ENCODE measurements at regions not wholly inside any gene's neighbourhood (a gene's known extent, or its start where the extent isn't known, plus 50 kb on each side); places are given as distances from the start of the nearest gene placed in this dataset.

DNA sequence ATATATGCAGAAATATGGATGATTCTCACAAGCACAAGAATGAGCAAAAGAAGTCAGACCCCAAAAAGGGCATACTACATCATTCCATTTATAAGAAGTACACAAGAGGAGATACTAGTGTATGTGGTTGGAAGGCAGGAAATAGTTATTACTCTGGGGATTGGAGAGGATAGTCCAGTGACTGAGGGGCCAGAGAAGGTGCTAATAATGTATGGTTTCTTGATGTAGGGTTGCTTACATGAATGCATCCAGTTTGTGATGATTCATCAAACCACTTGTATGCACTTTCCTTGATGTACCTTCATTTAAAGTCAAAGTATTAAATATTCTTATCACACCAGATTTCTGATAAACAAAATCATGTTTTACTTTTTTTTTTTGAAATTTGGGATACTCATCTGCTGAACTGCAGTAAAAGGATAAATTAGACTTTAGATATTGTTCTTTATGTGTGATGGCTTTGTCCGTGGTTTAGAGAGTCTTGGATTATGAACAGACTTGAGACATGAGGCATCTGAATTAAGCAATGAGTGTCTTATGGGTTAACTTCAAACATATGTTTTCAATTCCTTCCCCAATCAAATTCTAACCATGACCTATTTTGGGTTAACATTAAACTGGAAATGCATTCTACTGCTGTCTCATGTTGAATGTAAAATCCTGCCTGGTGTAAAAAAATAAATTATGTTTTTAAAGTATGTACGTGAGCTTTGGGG is 171.2 kb downstream of the SEMA6D start:
- H3K27me3 ChIP-seq: no peaks in the 10 kb centered on the region
- no peak overlapping the region for H3K4me3 ChIP-seq
- 93 to 94% methylated on average over 2 of the region's 2 CpGs for WGBS, 2 donors
- intact Hi-C loops (cut with DNase I): no loop called here
- DNase-seq (no peak), ATAC-seq (no peak)
- H3K27ac ChIP-seq: no peak overlapping the region
- H3K36me3 ChIP-seq (replicated peaks in 1 of 2; ENCODE audit: insufficient read depth in 1 of 2, low read depth in 2 of 2): no peaks in the 10 kb centered on the region
- H3K4me1 ChIP-seq: no peaks in the 10 kb centered on the region
- TF ChIP-seq, protein P1, sequence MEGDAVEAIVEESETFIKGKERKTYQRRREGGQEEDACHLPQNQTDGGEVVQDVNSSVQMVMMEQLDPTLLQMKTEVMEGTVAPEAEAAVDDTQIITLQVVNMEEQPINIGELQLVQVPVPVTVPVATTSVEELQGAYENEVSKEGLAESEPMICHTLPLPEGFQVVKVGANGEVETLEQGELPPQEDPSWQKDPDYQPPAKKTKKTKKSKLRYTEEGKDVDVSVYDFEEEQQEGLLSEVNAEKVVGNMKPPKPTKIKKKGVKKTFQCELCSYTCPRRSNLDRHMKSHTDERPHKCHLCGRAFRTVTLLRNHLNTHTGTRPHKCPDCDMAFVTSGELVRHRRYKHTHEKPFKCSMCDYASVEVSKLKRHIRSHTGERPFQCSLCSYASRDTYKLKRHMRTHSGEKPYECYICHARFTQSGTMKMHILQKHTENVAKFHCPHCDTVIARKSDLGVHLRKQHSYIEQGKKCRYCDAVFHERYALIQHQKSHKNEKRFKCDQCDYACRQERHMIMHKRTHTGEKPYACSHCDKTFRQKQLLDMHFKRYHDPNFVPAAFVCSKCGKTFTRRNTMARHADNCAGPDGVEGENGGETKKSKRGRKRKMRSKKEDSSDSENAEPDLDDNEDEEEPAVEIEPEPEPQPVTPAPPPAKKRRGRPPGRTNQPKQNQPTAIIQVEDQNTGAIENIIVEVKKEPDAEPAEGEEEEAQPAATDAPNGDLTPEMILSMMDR (IDR thresholded peaks at IDR 0.05): no peak
- TF ChIP-seq POLR2A (IDR thresholded peaks at IDR 0.05): no peak
- no peaks in the 10 kb centered on the region for H3K9me3 ChIP-seq

DNA sequence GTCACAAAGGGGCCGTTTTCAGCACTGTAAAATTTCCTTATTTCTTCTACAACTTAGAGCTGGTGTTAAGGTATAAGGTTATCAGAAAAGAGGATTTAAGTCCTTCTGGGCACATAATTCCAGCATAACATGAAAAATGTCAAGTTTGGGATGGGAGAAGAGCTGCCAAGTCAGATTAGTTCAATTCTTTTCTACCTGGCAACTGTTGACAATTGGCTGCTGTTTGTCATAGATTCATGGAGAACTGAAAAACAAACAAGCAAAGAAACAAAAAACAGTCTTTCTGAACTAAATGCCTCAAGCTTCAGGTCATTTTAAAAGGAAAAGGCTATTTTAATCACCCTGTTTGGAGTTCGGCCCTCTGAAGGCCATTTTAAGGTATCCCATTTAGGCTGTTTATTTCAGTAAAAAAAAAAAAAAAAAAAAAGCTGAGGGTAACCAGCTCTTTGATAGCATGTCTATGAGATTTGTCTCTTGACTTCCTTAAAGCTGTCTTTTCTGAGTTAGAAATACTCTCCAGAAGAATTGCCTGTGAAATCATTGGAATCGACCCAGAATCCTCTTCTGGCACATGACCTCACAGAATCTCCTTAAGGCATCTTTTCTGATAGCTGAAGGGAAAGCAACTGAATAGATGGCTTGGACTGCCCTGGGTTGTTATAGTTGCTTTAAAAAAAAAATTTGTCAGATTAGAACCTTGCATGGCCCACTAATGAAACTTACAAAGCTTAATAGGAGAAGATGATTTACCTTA is 173.3 kb downstream of the SEMA6D start:
- 63 to 68% methylated on average over 3 of the region's 3 CpGs for WGBS, 2 donors
- Histone ChIP-seq H3K9me3 (no peaks in the 10 kb centered on the region), H3K36me3 (replicated peaks in 1 of 2; ENCODE audit: insufficient read depth in 1 of 2, low read depth in 2 of 2) (no peaks in the 10 kb centered on the region), H3K27ac (no peak overlapping the region), H3K4me3 (no peak overlapping the region), H3K4me1 (no peaks in the 10 kb centered on the region), H3K27me3 (no peaks in the 10 kb centered on the region)
- intact Hi-C loops (cut with DNase I): no loop called here
- TF ChIP-seq, protein P1 (IDR thresholded peaks at IDR 0.05): no peak
- no peak for TF ChIP-seq POLR2A (IDR thresholded peaks at IDR 0.05)
- ATAC-seq (no peak), DNase-seq (no peak)

DNA sequence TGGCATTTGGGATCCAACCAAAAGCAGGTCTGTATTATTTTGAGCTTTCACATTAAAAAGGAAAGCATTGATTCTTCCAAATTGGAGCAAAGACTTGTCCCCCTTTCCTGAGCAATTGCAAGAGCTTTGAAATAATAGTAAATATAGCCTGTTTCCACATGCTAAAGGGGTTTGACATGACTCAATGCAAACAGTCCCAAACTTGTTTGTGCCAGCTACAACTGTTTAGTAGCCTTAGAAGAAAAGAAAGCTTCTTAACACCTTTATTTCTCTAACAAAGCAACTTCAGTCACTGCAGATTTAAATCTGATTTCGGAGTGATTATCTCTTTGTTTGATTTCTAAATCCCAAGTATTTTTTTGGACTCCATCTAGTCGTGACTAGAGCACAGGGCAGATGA is 180.2 kb downstream of the SEMA6D start:
- peaks cover 0 to under 1% (median 0%) of the 10 kb centered on the region in 3 donors for H3K9me3 ChIP-seq
- DNase-seq (no peak), ATAC-seq (no peak)
- H3K4me3 ChIP-seq: no peak overlapping the region
- WGBS, 2 donors: 55 to 59% methylated on average over 2 of the region's 2 CpGs
- intact Hi-C loops (cut with DNase I): no loop called here
- H3K27me3 ChIP-seq: no peaks in the 10 kb centered on the region
- no peaks in the 10 kb centered on the region for H3K36me3 ChIP-seq (replicated peaks in 1 of 2; ENCODE audit: insufficient read depth in 1 of 2, low read depth in 2 of 2)
- H3K27ac ChIP-seq: no peak overlapping the region
- TF ChIP-seq POLR2A (IDR thresholded peaks at IDR 0.05): no peak
- TF ChIP-seq, protein P1 (IDR thresholded peaks at IDR 0.05): no peak
- H3K4me1 ChIP-seq: no peaks in the 10 kb centered on the region

DNA sequence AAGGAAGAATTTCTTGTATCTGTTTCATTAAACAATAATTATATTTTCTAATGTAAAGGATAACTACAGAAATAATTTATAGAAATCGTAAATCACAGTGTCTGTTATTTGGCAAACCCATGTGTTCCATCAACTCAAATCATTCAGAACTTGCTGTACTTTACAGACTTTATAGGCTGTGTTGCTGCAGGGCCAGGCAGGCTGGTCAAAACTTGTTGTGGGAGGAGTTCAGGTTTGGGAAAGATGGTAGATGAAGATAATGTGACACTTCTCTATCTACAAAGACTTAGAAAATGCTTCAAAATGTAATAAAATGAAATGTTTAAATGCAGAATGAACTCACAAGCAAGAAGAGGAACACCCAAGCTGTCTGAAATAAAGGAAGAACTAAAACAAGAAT is 183.4 kb downstream of the SEMA6D start:
- ATAC-seq (no peak), DNase-seq (no peak)
- H3K9me3 ChIP-seq: peaks cover 0 to 12% (median 0%) of the 10 kb centered on the region in 3 donors
- no peaks in the 10 kb centered on the region for H3K27me3 ChIP-seq
- no peaks in the 10 kb centered on the region for H3K4me1 ChIP-seq
- no peak overlapping the region for H3K4me3 ChIP-seq
- 81 to 82% methylated on average over 1 of the region's 1 CpG for WGBS, 2 donors
- intact Hi-C loops (cut with DNase I): no loop called here
- no peak for TF ChIP-seq POLR2A (IDR thresholded peaks at IDR 0.05)
- TF ChIP-seq, protein P1 (IDR thresholded peaks at IDR 0.05): no peak
- no peak overlapping the region for H3K27ac ChIP-seq
- H3K36me3 ChIP-seq (replicated peaks in 1 of 2; ENCODE audit: insufficient read depth in 1 of 2, low read depth in 2 of 2): no peaks in the 10 kb centered on the region
